Karpas-422 (cell line): ENCODE measurements at regions not wholly inside any gene's neighbourhood (a gene's known extent, or its start where the extent isn't known, plus 50 kb on each side); places are given as distances from the start of the nearest gene placed in this dataset.

Experiments
- DNase-seq: peaks from one replicate; pipeline ENCODE4 v3.0.0-alpha.2; 2015
- H2AFZ ChIP-seq: fragments of 200-600 bp; sonication (generic); 2 replicates; pipeline ENCODE4 v1.6.1; 2014; ENCODE audit warnings: antibody characterized with exemption, low read length, mixed read lengths
- H3K27ac ChIP-seq: fragments of 200-600 bp; sonication (generic); 2 replicates; pipeline ENCODE4 v1.5.1; 2014; ENCODE audit warnings: mild to moderate bottlenecking, low read length, moderate library complexity
- H3K27me3 ChIP-seq: fragments of 200-600 bp; sonication (generic); 2 replicates; pipeline ENCODE4 v1.6.1; 2014; ENCODE audit warnings: low read length, mixed read lengths
- H3K36me3 ChIP-seq: fragments of 200-600 bp; sonication (generic); 2 replicates; pipeline ENCODE4 v1.6.1; 2014; ENCODE audit warnings: low read length, mixed read lengths; ENCODE audit not compliant: insufficient read depth
- H3K4me1 ChIP-seq: fragments of 200-600 bp; sonication (generic); 2 replicates; pipeline ENCODE4 v1.6.1; 2014; ENCODE audit warnings: mild to moderate bottlenecking, low read length, mixed read lengths
- H3K4me2 ChIP-seq: fragments of 200-600 bp; sonication (generic); 2 replicates; pipeline ENCODE4 v1.6.1; 2014; ENCODE audit warnings: low read length, low read depth, mild to moderate bottlenecking; ENCODE audit not compliant: poor library complexity, severe bottlenecking
- H3K4me3 ChIP-seq: fragments of 200-600 bp; sonication (generic); 2 replicates; pipeline ENCODE4 v1.5.1; 2014; ENCODE audit warnings: mild to moderate bottlenecking, antibody characterized with exemption, low read length, mixed read lengths
- H3K79me2 ChIP-seq: fragments of 200-600 bp; sonication (generic); 2 replicates; pipeline ENCODE4 v1.6.1; 2014; ENCODE audit warnings: mild to moderate bottlenecking, low read length, mixed read lengths
- H3K9ac ChIP-seq: fragments of 200-600 bp; sonication (generic); 2 replicates; pipeline ENCODE4 v1.6.0; 2014; ENCODE audit warnings: low read length
- H3K9me2 ChIP-seq: fragments of 200-600 bp; sonication (generic), shearing (Covaris generic); replicated peaks from 2 replicates; pipeline ENCODE4 v1.6.0; 2014; ENCODE audit warnings: mild to moderate bottlenecking, low read length, moderate library complexity; ENCODE audit not compliant: insufficient read depth
- H3K9me3 ChIP-seq: fragments of 300-700, 200-600 bp; sonication (generic); 2 replicates; pipeline ENCODE4 v1.6.1; 2014; ENCODE audit warnings: low read length, mixed read lengths
- H4K20me1 ChIP-seq: fragments of 200-600 bp; sonication (generic); 2 replicates; pipeline ENCODE4 v1.6.1; 2014; ENCODE audit warnings: mild to moderate bottlenecking, antibody characterized with exemption, low read length, low read depth; ENCODE audit not compliant: insufficient read depth

DNA sequence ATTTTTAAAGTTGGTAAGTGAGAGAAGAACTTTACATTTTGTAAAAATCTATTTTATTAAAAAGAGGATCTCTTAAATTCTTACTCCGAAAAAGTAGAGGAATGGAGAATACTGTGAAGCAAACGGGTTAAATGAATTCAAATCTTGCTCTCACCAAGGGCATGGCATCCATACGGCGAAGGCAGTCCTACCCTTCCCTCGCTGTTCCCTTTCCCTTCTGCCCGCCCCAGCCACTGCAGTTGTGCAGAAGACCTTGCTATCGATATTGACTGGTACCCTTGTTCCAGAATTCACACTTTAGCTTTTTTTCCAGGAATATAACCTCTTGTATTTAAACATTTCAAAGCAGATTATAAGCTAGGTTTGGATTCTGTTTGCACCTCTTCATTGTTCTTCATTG lies 239.5 kb downstream of the ZPLD1 start:
- Histone ChIP-seq H3K27me3 (no peaks in the 10 kb centered on the region), H3K4me2 (no peak overlapping the region), H2AFZ (no peak overlapping the region), H4K20me1 (no peaks in the 10 kb centered on the region), H3K9ac (no peak overlapping the region), H3K4me3 (no peak overlapping the region), H3K36me3 (no peaks in the 10 kb centered on the region), H3K9me3 (no peaks in the 10 kb centered on the region), H3K4me1 (no peaks in the 10 kb centered on the region), H3K9me2 (no peaks in the 10 kb centered on the region), H3K27ac (no peak overlapping the region), H3K79me2 (no peaks in the 10 kb centered on the region)
- no peak for DNase-seq

DNA sequence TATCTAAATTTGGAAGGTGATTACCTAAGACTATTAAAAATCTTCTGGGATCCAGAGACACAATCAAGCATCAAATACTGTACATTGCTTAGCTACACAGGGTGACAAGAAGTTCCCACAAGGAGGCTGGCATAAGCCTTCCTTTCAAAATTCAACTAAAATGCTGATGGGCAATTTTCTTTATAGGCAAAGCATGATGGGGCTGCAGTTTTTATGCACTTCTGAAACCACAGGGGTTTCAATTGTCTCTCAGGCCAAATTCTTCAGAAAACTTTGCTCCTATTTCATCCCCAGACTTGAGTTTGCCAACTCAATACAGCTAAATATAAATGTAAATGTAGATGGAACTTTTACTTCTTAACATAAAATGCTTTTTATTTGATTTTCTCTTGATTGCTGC lies 241.6 kb downstream of the ZPLD1 start:
- no peaks in the 10 kb centered on the region for H3K36me3 ChIP-seq
- H4K20me1 ChIP-seq: no peaks in the 10 kb centered on the region
- H3K27ac ChIP-seq: no peak overlapping the region
- no peak overlapping the region for H3K4me3 ChIP-seq
- H3K4me1 ChIP-seq: no peaks in the 10 kb centered on the region; the same call in 1 of the 2 replicates
- H3K9me3 ChIP-seq: no peaks in the 10 kb centered on the region
- DNase-seq: no peak
- no peak overlapping the region for H3K9ac ChIP-seq
- H2AFZ ChIP-seq: no peak overlapping the region
- no peaks in the 10 kb centered on the region for H3K27me3 ChIP-seq
- H3K4me2 ChIP-seq: no peak overlapping the region
- H3K79me2 ChIP-seq: no peaks in the 10 kb centered on the region
- no peaks in the 10 kb centered on the region for H3K9me2 ChIP-seq

DNA sequence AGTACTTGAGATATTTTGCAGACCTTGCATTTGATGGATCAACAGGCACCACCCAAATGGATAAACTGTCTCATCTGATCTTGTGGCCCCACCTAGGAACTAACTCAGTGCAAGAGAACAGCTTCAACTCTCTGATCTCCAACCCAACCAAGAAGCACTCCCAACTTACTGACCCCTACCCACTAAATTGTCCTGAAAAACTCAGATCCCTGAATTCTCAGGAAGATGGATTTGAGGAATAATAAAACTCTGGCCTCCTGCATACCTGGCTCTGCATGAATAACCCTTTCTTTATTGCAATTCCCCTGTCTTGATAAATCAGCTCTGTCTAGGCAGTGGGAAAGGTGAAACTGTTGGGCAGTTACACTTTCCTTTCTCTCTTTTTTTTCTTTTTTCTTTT lies 247.9 kb downstream of the ZPLD1 start:
- no peak overlapping the region for H3K9ac ChIP-seq
- no peaks in the 10 kb centered on the region for H3K9me2 ChIP-seq
- no peak overlapping the region for H2AFZ ChIP-seq
- H3K4me2 ChIP-seq: no peak overlapping the region
- peaks cover 10% of the 10 kb centered on the region for H3K4me1 ChIP-seq
- no peaks in the 10 kb centered on the region for H3K79me2 ChIP-seq
- no peaks in the 10 kb centered on the region for H3K36me3 ChIP-seq
- H4K20me1 ChIP-seq: no peaks in the 10 kb centered on the region
- no peaks in the 10 kb centered on the region for H3K27me3 ChIP-seq
- H3K9me3 ChIP-seq: no peaks in the 10 kb centered on the region
- no peak overlapping the region for H3K4me3 ChIP-seq
- H3K27ac ChIP-seq: no peak overlapping the region
- DNase-seq: no peak

DNA sequence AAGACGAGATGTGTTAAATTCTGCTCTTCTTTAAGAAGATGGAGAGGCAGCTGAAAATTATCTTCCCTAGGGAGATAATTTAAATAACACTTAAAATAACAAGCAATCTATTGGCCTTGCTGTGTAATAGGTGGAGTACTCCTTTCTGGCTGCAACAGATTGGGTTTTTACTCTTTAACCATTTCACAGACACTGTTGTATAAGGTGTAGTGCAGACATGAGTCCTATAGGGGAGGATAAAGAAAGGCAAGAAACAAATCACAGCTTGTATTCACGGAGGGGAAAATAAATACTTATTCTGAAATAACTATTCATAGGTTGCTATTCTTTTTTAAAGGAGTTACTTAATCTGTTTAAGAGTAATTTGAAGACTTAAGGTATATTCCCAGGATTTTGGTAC lies 252.0 kb downstream of the ZPLD1 start:
- H3K9me3 ChIP-seq: no peaks in the 10 kb centered on the region
- no peaks in the 10 kb centered on the region for H4K20me1 ChIP-seq
- no peaks in the 10 kb centered on the region for H3K36me3 ChIP-seq
- peak overlapping the region; percentile 81 for H3K27ac ChIP-seq
- H3K4me2 ChIP-seq: no peak overlapping the region
- no peak overlapping the region for H2AFZ ChIP-seq
- no peaks in the 10 kb centered on the region for H3K79me2 ChIP-seq
- no peak overlapping the region for H3K9ac ChIP-seq
- H3K27me3 ChIP-seq: no peaks in the 10 kb centered on the region
- H3K9me2 ChIP-seq: no peaks in the 10 kb centered on the region
- peaks cover 21% of the 10 kb centered on the region for H3K4me1 ChIP-seq
- no peak overlapping the region for H3K4me3 ChIP-seq
- peak; percentile 63 for DNase-seq

DNA sequence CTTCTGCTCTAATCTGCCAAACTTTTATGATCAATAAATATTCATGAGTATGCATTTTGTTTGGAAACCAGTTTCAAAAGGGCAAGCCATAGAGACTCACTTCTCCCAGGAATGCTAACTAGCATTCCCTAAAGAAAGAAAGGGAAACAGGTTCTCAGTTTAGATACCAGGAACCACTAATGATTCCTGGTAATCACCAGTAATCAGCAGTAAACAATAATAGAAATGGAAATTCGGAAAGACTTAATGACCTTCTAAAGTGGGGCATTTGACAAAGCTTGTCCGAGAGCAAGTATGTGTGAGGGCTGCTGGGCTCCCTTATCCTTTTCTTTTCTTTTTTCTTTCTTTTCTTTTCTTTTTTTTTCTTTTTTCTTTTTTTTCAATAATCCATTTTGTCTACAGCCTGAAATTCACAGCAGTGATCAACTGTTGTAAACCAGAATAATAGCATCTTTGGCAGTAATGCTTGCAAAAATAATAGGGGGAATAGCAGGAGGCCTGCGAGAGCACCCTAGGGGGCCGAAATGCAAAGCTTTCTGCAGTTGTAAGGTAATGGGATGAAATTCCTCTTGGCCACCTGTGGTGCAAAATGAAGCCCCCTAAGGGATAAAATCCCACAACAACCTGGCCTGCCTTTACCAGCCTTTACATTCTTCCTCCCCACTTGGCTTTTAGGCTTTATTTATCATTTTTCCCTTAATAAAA lies 253.2 kb downstream of the ZPLD1 start:
- H3K9ac ChIP-seq: no peak overlapping the region
- no peaks in the 10 kb centered on the region for H4K20me1 ChIP-seq
- H3K4me3 ChIP-seq: no peak overlapping the region
- H3K27me3 ChIP-seq: no peaks in the 10 kb centered on the region
- H3K36me3 ChIP-seq: no peaks in the 10 kb centered on the region
- no peaks in the 10 kb centered on the region for H3K79me2 ChIP-seq
- no peak overlapping the region for H3K4me2 ChIP-seq
- H3K9me2 ChIP-seq: no peaks in the 10 kb centered on the region
- H3K4me1 ChIP-seq: peaks cover 21% of the 10 kb centered on the region
- H3K27ac ChIP-seq: peak overlapping the region; percentile 81
- H2AFZ ChIP-seq: no peak overlapping the region
- no peaks in the 10 kb centered on the region for H3K9me3 ChIP-seq
- peak; percentile 62 for DNase-seq

DNA sequence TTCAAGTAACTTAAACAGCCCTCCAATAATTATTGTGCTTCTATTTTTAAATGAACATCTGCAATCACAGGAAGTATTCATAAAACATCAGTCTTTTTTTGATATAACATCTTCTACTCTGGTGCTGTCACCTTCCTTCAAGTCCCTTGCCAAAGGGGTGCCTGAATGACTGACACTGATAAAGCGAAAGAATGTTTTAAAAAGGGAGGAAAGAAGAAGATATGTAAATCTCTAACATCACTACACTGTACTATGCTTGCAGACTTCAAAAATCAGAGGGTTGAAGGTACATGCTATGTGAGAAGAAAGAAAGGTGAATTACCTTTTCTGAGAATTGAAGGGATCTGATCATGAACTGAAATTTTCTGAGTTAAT lies 253.7 kb downstream of the ZPLD1 start:
- H3K4me1 ChIP-seq: peaks cover 21% of the 10 kb centered on the region
- H3K36me3 ChIP-seq: no peaks in the 10 kb centered on the region
- DNase-seq: peak; percentile 58
- peak overlapping the region; percentile 81 for H3K27ac ChIP-seq
- H3K79me2 ChIP-seq: no peaks in the 10 kb centered on the region
- H3K9ac ChIP-seq: no peak overlapping the region
- no peaks in the 10 kb centered on the region for H3K9me2 ChIP-seq
- no peaks in the 10 kb centered on the region for H4K20me1 ChIP-seq
- H3K4me3 ChIP-seq: no peak overlapping the region
- H3K9me3 ChIP-seq: no peaks in the 10 kb centered on the region
- no peak overlapping the region for H2AFZ ChIP-seq
- no peak overlapping the region for H3K4me2 ChIP-seq
- H3K27me3 ChIP-seq: no peaks in the 10 kb centered on the region

DNA sequence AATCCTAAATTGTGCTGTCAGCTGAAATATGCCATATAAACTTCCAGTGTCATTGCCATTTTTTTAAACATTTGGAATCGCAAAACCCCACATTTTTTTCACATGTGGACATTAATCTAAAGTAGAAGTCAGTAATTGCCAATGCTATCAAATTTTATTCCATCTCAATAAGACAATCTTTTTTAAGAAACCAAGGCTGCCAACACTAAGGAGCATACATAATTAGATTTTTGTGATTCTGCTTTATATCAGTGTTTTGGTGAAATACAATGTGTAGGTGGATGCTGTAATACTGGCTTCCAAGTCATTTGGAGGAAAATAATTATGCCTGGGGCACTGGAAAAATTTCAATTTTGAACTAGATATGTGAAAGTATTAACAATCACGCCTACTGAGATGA lies 256.7 kb downstream of the ZPLD1 start:
- Histone ChIP-seq H3K4me3 (no peak overlapping the region), H3K79me2 (no peaks in the 10 kb centered on the region), H3K36me3 (no peaks in the 10 kb centered on the region), H3K9ac (no peak overlapping the region), H3K27me3 (no peaks in the 10 kb centered on the region), H4K20me1 (no peaks in the 10 kb centered on the region), H3K4me1 (peaks cover 21% of the 10 kb centered on the region), H3K9me2 (no peaks in the 10 kb centered on the region), H3K9me3 (no peaks in the 10 kb centered on the region), H3K27ac (no peak overlapping the region), H2AFZ (no peak overlapping the region), H3K4me2 (no peak overlapping the region)
- no peak for DNase-seq

DNA sequence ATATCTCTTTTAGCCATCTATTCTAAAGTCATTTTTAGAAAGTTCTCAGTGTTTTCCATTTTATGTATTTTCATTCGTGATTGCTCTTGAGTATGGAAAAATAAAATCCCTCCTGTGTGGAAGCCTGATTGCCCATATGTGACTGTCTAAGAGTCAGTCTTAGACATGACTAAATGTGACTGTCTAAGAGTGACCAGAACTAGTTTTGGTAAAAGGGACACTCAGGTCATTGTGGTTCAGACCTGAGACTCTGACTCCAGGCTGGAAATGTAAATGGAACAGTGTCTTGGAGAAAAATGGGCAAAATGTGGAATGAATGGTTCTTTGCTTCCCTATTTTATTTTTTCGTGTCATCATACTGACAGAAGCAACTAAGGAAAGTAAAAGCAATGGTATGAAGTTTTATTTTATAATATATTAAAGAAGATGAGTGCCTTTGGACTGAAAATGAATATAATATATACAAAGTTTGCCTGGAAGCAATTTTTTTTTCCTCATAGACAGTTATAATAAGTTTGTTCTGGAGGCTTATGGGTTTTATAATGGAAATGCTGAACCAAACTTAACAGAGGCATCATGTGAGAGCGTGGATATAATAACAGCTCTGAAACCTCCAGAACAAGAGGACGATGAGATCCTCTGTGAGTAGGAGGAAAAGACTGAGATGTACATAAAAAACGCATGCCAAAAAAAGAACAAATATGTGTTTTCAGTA lies 264.4 kb downstream of the ZPLD1 start:
- H3K36me3 ChIP-seq: no peaks in the 10 kb centered on the region
- no peaks in the 10 kb centered on the region for H4K20me1 ChIP-seq
- peak overlapping the region; percentile 11 for H3K4me2 ChIP-seq
- H3K27me3 ChIP-seq: no peaks in the 10 kb centered on the region
- no peak overlapping the region for H3K4me3 ChIP-seq
- H3K9ac ChIP-seq: no peak overlapping the region
- peak overlapping the region; percentile 87 for H3K27ac ChIP-seq
- H3K9me3 ChIP-seq: no peaks in the 10 kb centered on the region
- no peaks in the 10 kb centered on the region for H3K79me2 ChIP-seq
- no peak for DNase-seq
- H2AFZ ChIP-seq: no peak overlapping the region
- H3K9me2 ChIP-seq: no peaks in the 10 kb centered on the region
- peaks cover 24% of the 10 kb centered on the region for H3K4me1 ChIP-seq
